ENCODE measurements at regions not wholly inside any gene's neighbourhood (a gene's known extent, or its start where the extent isn't known, plus 50 kb on each side); places are given as distances from the start of the nearest gene placed in this dataset.

DNA sequence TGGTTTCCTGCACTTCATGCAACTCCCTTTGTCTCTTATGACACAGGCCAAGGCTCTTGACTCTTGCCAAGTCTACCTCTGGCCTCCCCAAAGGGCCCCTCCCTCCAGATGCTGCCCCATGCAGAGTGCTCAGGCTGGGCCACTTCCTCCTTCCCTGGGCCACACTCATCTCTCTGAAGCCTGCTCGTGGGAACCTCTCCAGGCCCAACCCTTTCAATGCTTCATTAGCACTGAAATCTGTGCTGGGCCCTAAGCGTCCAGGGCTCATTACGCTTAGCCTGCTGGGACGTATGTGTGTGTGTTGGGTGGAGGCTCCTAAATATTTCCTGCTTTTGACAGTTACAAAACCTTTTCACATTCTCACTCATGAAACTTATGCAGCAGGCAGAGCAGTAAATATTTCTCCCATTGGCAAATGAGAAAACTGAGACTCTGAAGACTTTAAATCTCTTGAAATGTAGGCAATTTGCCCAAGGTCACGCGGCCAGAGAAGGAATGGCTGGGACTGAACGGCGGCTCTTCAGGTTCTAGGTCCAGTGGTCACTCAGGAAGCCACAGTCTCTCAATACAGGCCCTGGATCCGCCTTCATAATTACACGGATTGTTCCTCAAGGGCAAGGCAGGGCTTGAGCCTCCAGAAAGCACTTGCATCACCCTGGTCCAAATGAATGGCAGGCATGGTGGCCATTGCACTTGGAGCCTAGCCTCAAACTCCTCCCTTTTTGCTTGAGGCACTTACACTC lies 241.7 kb upstream of the HES1 start:
- no peaks in the 10 kb centered on the region for H3K27me3 ChIP-seq (ENCODE audit: control insufficient read depth, insufficient read depth, low read length)
- no peak overlapping the region for H3K4me3 ChIP-seq (ENCODE audit: low read depth, low read length)
- DNase-seq (ENCODE audit: low read depth) (no peak), FAIRE-seq (no peak)
- TF ChIP-seq, protein P1, sequence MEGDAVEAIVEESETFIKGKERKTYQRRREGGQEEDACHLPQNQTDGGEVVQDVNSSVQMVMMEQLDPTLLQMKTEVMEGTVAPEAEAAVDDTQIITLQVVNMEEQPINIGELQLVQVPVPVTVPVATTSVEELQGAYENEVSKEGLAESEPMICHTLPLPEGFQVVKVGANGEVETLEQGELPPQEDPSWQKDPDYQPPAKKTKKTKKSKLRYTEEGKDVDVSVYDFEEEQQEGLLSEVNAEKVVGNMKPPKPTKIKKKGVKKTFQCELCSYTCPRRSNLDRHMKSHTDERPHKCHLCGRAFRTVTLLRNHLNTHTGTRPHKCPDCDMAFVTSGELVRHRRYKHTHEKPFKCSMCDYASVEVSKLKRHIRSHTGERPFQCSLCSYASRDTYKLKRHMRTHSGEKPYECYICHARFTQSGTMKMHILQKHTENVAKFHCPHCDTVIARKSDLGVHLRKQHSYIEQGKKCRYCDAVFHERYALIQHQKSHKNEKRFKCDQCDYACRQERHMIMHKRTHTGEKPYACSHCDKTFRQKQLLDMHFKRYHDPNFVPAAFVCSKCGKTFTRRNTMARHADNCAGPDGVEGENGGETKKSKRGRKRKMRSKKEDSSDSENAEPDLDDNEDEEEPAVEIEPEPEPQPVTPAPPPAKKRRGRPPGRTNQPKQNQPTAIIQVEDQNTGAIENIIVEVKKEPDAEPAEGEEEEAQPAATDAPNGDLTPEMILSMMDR (IDR thresholded peaks at IDR 0.05; ENCODE audit: insufficient read depth, low read length, severe bottlenecking), result no peak
- H3K36me3 ChIP-seq (ENCODE audit: control insufficient read depth, insufficient read depth, low read length), result no peaks in the 10 kb centered on the region

DNA sequence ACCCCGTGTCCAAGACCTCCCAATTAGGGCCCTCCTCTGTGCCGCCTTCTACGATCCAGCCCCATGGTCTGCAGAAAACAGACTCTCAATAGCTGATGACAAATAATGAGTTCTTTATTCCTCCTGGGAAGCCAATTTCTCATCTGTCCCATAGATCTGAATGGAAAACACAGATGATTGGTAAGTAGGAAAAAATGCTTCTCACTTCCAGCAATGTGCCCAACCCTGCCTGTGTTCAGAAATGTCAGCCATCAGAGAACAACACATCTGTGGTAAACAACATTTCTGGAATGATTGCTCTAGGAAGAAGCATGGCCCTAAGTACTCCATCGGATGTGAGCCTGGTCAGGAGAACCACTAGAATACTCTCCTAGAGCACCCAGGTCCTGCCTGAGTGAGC lies 240.5 kb upstream of the HES1 start:
- no peak for DNase-seq (ENCODE audit: low read depth)
- H3K36me3 ChIP-seq (ENCODE audit: control insufficient read depth, insufficient read depth, low read length), result no peaks in the 10 kb centered on the region
- TF ChIP-seq, protein P1 (IDR thresholded peaks at IDR 0.05; ENCODE audit: insufficient read depth, low read length, severe bottlenecking), result no peak
- H3K4me3 ChIP-seq (ENCODE audit: low read depth, low read length), result no peak overlapping the region
- FAIRE-seq, result no peak
- H3K27me3 ChIP-seq (ENCODE audit: control insufficient read depth, insufficient read depth, low read length), result no peaks in the 10 kb centered on the region

DNA sequence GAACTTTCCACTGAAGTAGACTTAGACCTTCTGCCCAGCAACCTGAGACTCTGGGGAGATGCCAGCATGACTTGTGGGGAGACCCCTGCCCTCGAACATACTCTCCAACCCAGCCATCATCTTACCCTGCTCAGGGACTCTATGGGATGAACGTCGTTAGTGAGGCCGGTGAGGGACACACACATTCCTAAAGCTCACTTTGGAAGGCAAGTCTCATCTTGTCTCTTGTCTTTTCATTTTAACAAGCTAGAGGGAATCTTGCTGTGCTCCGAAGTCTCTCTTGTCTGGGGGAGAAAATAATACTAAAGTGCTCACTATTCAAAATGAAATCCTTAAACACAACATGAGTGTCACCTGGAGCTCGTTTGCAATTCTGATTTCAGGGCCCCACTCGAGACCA lies 239.5 kb upstream of the HES1 start:
- no peak overlapping the region for H3K4me3 ChIP-seq (ENCODE audit: low read depth, low read length)
- no peak for FAIRE-seq
- TF ChIP-seq, protein P1 (IDR thresholded peaks at IDR 0.05; ENCODE audit: insufficient read depth, low read length, severe bottlenecking), result no peak

DNA sequence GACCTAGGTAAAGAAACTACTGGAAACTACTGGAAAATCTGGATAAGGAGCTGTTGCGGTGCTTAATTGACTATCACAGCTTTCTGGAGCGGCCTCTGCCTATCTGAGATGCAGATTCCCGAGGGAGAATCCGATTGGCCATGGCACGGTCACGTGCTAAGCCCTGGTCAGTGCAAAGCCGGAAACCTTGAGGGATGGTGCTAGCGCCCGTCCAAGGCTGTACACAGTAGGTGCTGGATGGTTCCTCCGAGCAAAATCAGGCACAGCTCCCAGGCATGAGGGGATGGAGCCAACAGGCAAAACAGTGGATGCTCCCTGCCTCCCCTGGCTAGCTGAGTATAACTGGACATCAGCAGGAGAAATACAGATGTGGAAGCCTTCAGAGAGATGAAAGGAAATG lies 238.7 kb upstream of the HES1 start:
- TF ChIP-seq, protein P1 (IDR thresholded peaks at IDR 0.05; ENCODE audit: insufficient read depth, low read length, severe bottlenecking), result no peak
- no peaks in the 10 kb centered on the region for H3K36me3 ChIP-seq (ENCODE audit: control insufficient read depth, insufficient read depth, low read length)
- DNase-seq (ENCODE audit: low read depth) (no peak), FAIRE-seq (no peak)
- no peak overlapping the region for H3K4me3 ChIP-seq (ENCODE audit: low read depth, low read length)
- no peaks in the 10 kb centered on the region for H3K27me3 ChIP-seq (ENCODE audit: control insufficient read depth, insufficient read depth, low read length)

More for the DNA sequence above, 239.5 kb upstream of the HES1 start:
- no peaks in the 10 kb centered on the region for H3K27me3 ChIP-seq (ENCODE audit: control insufficient read depth, insufficient read depth, low read length)
- H3K36me3 ChIP-seq (ENCODE audit: control insufficient read depth, insufficient read depth, low read length), result no peaks in the 10 kb centered on the region
- peak; percentile 53 for DNase-seq (ENCODE audit: low read depth)

DNA sequence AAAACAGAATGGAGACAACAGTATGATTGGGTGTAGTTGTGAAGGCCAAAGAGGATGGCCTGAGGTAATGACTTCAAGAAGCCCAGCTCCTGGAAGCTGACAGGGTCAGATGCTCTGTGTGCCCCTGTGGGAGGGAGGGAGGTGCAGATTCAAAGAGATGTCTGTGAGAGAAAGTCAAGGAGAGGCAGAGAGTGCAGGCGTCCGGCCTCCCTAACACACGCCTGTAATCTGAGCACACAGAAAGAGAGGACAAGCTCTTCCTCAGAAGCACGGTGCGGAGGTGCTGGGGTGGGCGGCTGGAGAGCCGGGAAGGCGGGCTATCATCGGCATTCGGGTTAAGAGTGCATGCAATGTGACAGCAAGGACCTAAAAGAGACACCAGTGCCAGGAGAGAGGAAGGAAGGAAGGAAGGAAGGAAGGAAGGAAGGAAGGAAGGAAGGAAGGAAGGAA lies 238.2 kb upstream of the HES1 start:
- DNase-seq (ENCODE audit: low read depth), result no peak
- Histone ChIP-seq H3K27me3 (ENCODE audit: control insufficient read depth, insufficient read depth, low read length) (no peaks in the 10 kb centered on the region), H3K36me3 (ENCODE audit: control insufficient read depth, insufficient read depth, low read length) (no peaks in the 10 kb centered on the region), H3K4me3 (ENCODE audit: low read depth, low read length) (no peak overlapping the region)
- TF ChIP-seq, protein P1 (IDR thresholded peaks at IDR 0.05; ENCODE audit: insufficient read depth, low read length, severe bottlenecking), result no peak
- FAIRE-seq, result no peak

DNA sequence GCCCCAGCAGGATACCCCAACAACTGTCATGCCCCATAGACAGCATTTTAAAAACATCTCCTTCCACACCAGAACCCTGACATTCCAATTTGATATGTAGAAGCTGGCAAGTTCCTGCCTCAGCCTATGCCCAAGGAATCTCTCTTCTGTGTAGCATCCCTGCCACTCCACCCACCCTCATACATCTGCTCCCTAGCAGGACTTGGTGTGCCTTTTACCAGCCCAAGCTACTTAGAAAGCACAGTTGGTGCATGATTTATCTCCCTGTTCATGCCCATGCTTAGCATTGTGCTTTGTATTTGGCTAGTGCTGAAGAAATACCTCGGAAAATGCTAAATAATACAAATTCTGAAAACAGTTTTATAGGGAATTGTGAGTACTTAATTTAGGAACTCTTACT lies 236.9 kb upstream of the HES1 start:
- H3K27me3 ChIP-seq (ENCODE audit: control insufficient read depth, insufficient read depth, low read length), result no peaks in the 10 kb centered on the region
- TF ChIP-seq, protein P1 (IDR thresholded peaks at IDR 0.05; ENCODE audit: insufficient read depth, low read length, severe bottlenecking), result no peak
- DNase-seq (ENCODE audit: low read depth) (no peak), FAIRE-seq (no peak)
- no peak overlapping the region for H3K4me3 ChIP-seq (ENCODE audit: low read depth, low read length)
- no peaks in the 10 kb centered on the region for H3K36me3 ChIP-seq (ENCODE audit: control insufficient read depth, insufficient read depth, low read length)

Measured in bronchial epithelial cell (primary cell).